DND-41 (cell line): ENCODE measurements at regions not wholly inside any gene's neighbourhood (a gene's known extent, or its start where the extent isn't known, plus 50 kb on each side); places are given as distances from the start of the nearest gene placed in this dataset.

Source experiments
- ATAC-seq: fragments of 200-7000 bp; cut with Tn5 transposase; 3 replicates; pipeline ENCODE4 v1.9.1; 2021; ENCODE audit warnings: low read depth; ENCODE audit not compliant: insufficient read depth
- DNase-seq: peaks from one replicate; pipeline ENCODE4 v3.0.0-alpha.2; 2020
- H2AFZ ChIP-seq: 2 replicates; pipeline ENCODE4 v1.6.0; 2012; ENCODE audit warnings: low read depth, low read length
- H3K27ac ChIP-seq: 2 replicates; pipeline ENCODE4 v1.5.1; 2012; ENCODE audit warnings: low read length, inconsistent platforms
- H3K27me3 ChIP-seq: fragments of 200-600 bp; sonication (generic); 2 replicates; pipeline ENCODE4 v1.6.0; 2012; ENCODE audit warnings: low read length, mild to moderate bottlenecking, inconsistent platforms; ENCODE audit not compliant: insufficient read depth, poor library complexity
- H3K36me3 ChIP-seq: 2 replicates; pipeline ENCODE4 v1.5.1; 2012; ENCODE audit warnings: low read length, inconsistent platforms; ENCODE audit not compliant: insufficient read depth
- H3K4me1 ChIP-seq: 2 replicates; pipeline ENCODE4 v1.5.1; 2012; ENCODE audit warnings: mild to moderate bottlenecking, low read length; ENCODE audit not compliant: insufficient read depth
- H3K4me2 ChIP-seq: 2 replicates; pipeline ENCODE4 v1.6.0; 2012; ENCODE audit warnings: mild to moderate bottlenecking, moderate library complexity, low read length, inconsistent platforms; ENCODE audit not compliant: insufficient read depth
- H3K4me3 ChIP-seq, 2 experiments: fragments of 200-600 bp in 1 of 2; shearing (Covaris generic) in 1 of 2; 2 replicates each; pipeline ENCODE4 v1.5.1; 2012 to 2016; ENCODE audit warnings: inconsistent platforms in 2 of 2, low read length in 2 of 2, mild to moderate bottlenecking in 2 of 2, low read depth in 1 of 2, moderate library complexity in 1 of 2
- H3K79me2 ChIP-seq: 2 replicates; pipeline ENCODE4 v1.6.0; 2012; ENCODE audit warnings: low read length, inconsistent platforms; ENCODE audit not compliant: insufficient read depth
- H3K9ac ChIP-seq: 2 replicates; pipeline ENCODE4 v1.6.0; 2012; ENCODE audit warnings: low read depth, mild to moderate bottlenecking, inconsistent platforms, low read length, moderate library complexity
- H3K9me3 ChIP-seq: 2 replicates; pipeline ENCODE4 v1.5.1; 2012; ENCODE audit warnings: low read length, moderate library complexity, mild to moderate bottlenecking, inconsistent platforms; ENCODE audit not compliant: insufficient read depth, severe bottlenecking
- H4K20me1 ChIP-seq: 2 replicates; pipeline ENCODE4 v1.6.0; 2012; ENCODE audit warnings: low read length; ENCODE audit not compliant: insufficient read depth
- CTCF ChIP-seq: IDR thresholded peaks from 2 replicates; pipeline ENCODE4 v1.5.1; 2012; ENCODE audit warnings: borderline replicate concordance, low read length, moderate library complexity, mild to moderate bottlenecking; ENCODE audit not compliant: poor library complexity, severe bottlenecking; ENCODE audit errors: extremely low read depth
- EZH2 ChIP-seq: IDR thresholded peaks from 3 replicates; pipeline ENCODE4 v1.6.1; 2012; ENCODE audit warnings: borderline replicate concordance, low read depth, mild to moderate bottlenecking, moderate library complexity, low read length, inconsistent platforms; ENCODE audit not compliant: severe bottlenecking

GRCh38 chr7:121753944-121754343 is 119.0 kb upstream of the PTPRZ1 start:
- DNase-seq, result no peak
- no peaks in the 10 kb centered on the region for H3K4me1 ChIP-seq
- no peak overlapping the region for H3K9ac ChIP-seq
- H3K4me3 ChIP-seq, result no peak overlapping the region
- H3K79me2 ChIP-seq, result no peaks in the 10 kb centered on the region
- TF ChIP-seq CTCF (no peak), EZH2 (no peak)
- no peak overlapping the region for H2AFZ ChIP-seq
- H3K4me2 ChIP-seq, result no peak overlapping the region
- no peaks in the 10 kb centered on the region for H3K9me3 ChIP-seq
- no peaks in the 10 kb centered on the region for H3K36me3 ChIP-seq
- no peak for ATAC-seq
- H4K20me1 ChIP-seq, result no peaks in the 10 kb centered on the region
- H3K27ac ChIP-seq, result no peak overlapping the region
- H3K27me3 ChIP-seq, result no peaks in the 10 kb centered on the region

DNA sequence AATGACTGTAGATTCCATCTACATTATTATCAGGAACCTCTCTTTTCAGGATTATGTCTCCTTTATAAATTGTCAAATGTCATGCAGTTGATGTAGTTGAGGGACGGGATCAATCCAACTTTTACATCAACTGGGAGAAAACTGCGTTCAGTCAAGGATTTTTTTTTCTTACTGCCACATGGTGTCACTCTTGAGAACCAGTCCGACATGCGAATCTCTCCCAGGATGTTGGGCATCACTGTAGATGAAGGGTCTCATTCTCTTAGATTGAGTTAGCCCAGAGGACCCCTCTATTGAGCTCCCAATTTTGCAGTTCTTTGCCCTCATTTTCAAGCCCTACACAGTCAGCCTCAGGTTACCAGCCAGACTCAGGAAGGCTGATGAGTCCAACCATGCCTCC is 120.3 kb upstream of the PTPRZ1 start:
- Histone ChIP-seq H3K79me2 (no peaks in the 10 kb centered on the region), H3K4me2 (no peak overlapping the region)
- no peak for DNase-seq

GRCh38 chr7:121748546-121748945 is 124.4 kb upstream of the PTPRZ1 start:
- Histone ChIP-seq H3K9ac (no peak overlapping the region), H4K20me1 (no peaks in the 10 kb centered on the region), H3K4me2 (no peak overlapping the region), H2AFZ (no peak overlapping the region), H3K79me2 (no peaks in the 10 kb centered on the region), H3K4me1 (no peaks in the 10 kb centered on the region), H3K36me3 (no peaks in the 10 kb centered on the region), H3K27ac (no peak overlapping the region), H3K9me3 (no peaks in the 10 kb centered on the region), H3K27me3 (no peaks in the 10 kb centered on the region), H3K4me3 (no peak overlapping the region)
- ATAC-seq, result no peak
- no peak for TF ChIP-seq EZH2
- no peak for TF ChIP-seq CTCF
- DNase-seq, result no peak

More for the DNA sequence above, 120.3 kb upstream of the PTPRZ1 start:
- ATAC-seq, result no peak
- no peak for TF ChIP-seq EZH2
- peak; percentile 39 for TF ChIP-seq CTCF
- no peak overlapping the region for H2AFZ ChIP-seq
- no peaks in the 10 kb centered on the region for H3K27me3 ChIP-seq
- no peak overlapping the region for H3K9ac ChIP-seq
- H3K9me3 ChIP-seq, result no peaks in the 10 kb centered on the region
- H3K4me1 ChIP-seq, result no peaks in the 10 kb centered on the region
- H4K20me1 ChIP-seq, result no peaks in the 10 kb centered on the region
- no peaks in the 10 kb centered on the region for H3K36me3 ChIP-seq
- H3K4me3 ChIP-seq, result no peak overlapping the region
- H3K27ac ChIP-seq, result no peak overlapping the region

GRCh38 chr7:121745856-121746255 is 127.1 kb upstream of the PTPRZ1 start:
- Histone ChIP-seq H3K79me2 (no peaks in the 10 kb centered on the region), H3K4me2 (no peak overlapping the region), H3K27ac (no peak overlapping the region), H3K36me3 (no peaks in the 10 kb centered on the region), H3K27me3 (no peaks in the 10 kb centered on the region), H3K9ac (no peak overlapping the region), H4K20me1 (no peaks in the 10 kb centered on the region), H2AFZ (no peak overlapping the region), H3K4me3 (no peak overlapping the region), H3K9me3 (no peaks in the 10 kb centered on the region), H3K4me1 (no peaks in the 10 kb centered on the region)
- ATAC-seq (no peak), DNase-seq (no peak)
- no peak for TF ChIP-seq EZH2
- no peak for TF ChIP-seq CTCF
